NCI-H2171 (cell line): ENCODE measurements at regions not wholly inside any gene's neighbourhood (a gene's known extent, or its start where the extent isn't known, plus 50 kb on each side); places are given as distances from the start of the nearest gene placed in this dataset.

Source experiments
- DNase-seq: peaks from one replicate; lab custom pipeline; 2025; lab: John Stamatoyannopoulos, UW

- no peak for DNase-seq
These were observed 314.9 kb downstream of the EIPR1 start for GRCh38 chr2:3062476-3063260.

DNA sequence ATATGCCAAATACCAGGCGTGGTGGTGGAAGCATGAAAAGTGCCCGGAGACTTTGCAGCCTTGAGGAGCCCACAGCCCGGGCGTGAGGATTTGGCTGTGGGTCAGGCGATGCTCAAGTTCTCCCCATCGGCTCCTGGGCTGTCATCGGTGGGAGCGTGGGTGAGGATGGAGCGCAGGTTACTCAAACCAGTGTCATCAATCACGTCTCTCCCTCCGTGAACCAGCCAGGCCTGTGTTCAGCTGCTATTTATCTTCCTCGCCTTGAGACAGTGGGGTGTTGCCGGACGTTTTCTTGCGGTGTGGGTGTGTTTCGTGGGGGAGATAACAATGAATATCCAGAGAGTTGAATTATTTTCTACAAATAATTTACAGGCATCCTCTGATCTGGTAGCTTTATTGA, 317.6 kb downstream of the EIPR1 start:
- DNase-seq: no peak

GRCh38 chr2:3059141-3059925, 318.3 kb downstream of the EIPR1 start:
- no peak for DNase-seq

DNA sequence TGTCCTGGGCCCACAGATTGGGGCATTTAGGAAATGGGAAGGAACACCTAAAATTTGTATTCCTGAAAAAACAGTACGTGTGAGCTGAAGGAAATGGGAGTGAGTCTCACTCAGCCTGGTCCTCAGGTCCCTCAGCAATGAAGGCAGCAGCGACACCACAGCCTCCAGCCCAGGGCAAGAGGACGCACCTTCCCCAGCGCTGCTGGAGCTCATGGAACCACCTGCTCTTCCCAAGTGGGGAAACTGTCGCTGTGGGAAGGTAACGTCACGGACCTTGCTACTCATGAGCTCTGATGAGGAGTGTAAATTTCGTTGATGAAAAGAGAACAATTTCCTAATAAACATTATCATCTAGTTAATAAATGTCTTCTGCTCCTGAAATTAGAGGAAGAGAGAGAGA, 323.6 kb downstream of the EIPR1 start:
- DNase-seq: no peak

GRCh38 chr2:3051266-3051665, 326.4 kb downstream of the EIPR1 start:
- no peak for DNase-seq

GRCh38 chr2:3046170-3046865, 331.3 kb downstream of the EIPR1 start:
- no peak for DNase-seq

GRCh38 chr2:3045318-3045921, 332.2 kb downstream of the EIPR1 start:
- DNase-seq: no peak

GRCh38 chr2:3044587-3045317, 332.9 kb downstream of the EIPR1 start:
- DNase-seq: no peak

DNA sequence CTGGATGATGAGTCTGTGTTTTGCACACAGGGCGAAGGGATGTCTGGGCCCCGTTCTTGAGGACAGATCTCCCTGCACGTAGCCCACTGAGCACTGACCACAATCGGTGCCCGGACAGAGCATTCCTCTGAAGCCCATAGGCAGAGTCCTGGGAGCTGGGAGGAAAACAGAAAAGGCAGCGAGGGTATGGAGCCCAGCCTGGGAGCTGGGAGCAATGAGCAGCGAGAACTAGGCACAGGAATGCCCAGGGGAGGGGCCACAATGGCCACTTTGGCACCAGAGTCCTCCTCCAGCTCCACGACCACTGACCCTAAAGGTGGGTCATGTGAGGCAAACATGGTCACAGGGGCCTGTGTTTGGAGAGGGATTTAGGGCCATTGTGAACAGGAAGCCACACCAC, 333.9 kb downstream of the EIPR1 start:
- DNase-seq: no peak

DNA sequence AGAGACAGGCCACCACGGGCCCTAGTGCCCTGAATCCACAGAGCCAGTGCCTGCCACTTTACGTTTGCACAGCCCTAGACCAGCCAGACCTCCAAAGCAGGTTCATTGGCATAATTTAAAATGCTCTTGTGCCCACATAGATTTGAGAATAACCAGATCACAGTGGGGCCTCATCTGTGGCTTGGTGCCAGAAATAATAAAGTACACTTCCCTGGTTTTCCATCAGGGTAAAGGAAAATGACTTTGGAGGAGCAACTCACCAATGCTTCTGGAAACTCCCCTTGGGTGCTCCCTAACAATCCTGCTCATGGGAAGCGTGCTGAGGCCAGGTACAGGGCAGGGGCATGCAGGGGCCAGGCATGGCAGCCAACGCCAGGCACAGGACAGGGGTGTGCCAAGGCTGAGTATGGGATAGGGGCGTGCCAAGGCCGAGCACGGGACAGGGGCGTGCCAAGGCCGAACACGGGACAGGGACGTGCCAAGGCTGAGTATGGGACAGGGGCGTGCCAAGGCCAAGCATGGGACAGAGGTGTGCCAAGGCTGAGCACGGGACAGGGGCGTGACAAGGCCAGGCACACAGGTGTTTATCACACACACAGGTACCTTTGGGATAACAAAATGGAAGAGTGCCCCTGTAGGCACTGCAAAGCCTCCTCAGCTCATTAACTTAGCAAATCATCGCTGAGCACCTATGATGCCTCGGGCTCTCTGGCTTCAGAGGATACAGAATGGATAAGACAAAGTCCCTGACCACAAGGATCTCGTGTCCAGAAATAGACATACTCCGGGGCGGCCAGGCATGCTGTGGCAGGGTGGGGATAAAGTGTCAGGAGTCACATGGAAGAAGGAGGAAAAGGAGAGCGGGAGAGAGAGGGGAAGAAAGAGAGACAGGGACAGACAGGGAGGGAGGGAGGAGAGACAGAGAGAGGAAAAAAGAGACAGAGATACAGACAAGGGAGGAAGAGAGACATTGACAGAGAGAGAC, 334.7 kb downstream of the EIPR1 start:
- DNase-seq: no peak

GRCh38 chr2:3041841-3042600, 335.6 kb downstream of the EIPR1 start:
- peak; percentile 79 for DNase-seq

DNA sequence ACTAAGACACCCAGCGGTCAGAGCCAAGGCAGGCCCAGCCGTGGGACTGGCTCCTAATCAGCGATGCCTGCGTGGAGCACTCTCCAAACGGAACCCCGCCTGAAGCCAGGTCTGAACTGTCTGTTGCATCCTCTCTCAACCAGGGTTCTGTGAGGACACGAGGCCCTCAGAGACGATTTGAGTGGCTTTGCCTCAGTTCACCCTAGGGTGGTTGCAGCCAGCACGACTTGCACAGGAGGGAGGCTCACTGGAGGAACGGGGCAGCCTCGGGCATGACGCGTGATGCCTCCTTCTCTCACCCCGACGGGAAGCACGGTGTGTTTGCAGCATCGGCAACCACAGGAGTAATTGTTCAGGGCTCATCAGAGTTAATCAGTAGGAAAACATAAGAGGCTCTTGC, 336.4 kb downstream of the EIPR1 start:
- DNase-seq: no peak

GRCh38 chr2:3040496-3041140, 337.0 kb downstream of the EIPR1 start:
- no peak for DNase-seq

- no peak for DNase-seq
These were observed 337.6 kb downstream of the EIPR1 start for GRCh38 chr2:3040066-3040428.

DNA sequence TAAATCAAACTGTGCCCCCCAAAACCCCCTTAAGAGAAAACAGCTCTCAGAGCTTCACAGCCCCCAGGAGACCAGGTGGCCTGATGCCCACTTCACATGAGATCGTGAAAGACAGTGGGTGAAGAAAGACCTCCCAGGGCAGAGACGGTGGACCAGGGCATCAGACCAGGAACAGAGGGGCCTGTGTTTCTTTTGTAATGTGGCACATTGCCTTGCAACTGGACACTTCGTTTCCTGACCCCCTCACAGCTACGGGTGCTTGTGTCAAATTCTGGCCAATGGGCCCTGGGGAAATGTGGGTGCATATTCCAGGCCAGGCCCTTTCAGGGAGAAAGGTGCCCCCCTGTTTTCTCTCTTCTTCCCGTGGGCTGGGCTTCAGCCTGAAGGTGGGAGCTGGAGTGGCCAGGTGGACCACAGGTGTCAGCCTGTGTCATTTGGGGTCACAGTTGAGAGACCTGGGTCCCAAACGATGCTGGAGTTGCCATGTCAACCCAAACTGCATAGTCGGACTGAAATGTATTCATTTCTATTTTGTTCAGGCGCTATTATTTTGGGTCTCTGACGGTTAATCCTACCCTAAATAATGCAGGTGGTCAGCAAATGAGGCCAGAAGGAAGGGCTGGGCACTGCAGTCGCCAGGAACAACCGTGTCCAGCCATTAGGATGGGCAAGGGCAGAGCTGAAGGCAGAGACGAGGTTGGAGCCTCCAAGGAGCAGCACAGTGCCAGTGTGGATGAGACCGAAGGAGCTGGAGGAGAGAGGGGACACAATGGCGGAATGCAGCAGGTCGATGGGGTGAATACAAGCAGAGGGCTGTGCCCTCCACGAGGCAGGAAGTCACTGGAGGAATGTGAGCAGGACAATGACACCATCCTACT, 338.2 kb downstream of the EIPR1 start:
- DNase-seq: no peak

DNA sequence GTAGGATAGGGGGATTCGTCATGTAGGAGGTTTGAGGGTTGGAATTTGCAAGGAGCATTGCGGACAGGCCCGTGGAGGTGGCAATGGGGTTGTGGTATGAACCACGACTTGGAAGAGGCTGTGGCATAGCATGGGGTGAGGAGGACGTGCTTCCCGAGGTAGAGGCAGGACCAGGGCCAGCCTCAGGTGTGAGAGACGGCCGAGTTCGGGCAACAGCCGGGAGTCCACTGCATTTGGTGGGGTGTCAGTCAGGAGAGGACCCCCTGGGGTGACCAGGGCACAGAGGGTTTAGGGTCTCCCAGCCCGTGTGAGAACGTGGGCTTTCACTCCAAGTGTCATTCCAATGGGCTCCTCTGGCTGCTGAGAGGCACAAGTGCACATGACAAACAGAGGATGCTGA, 339.0 kb downstream of the EIPR1 start:
- no peak for DNase-seq

- DNase-seq: no peak
These were observed 340.1 kb downstream of the EIPR1 start for GRCh38 chr2:3037196-3038194.
